Body of pancreas (tissue), 4 donors: ENCODE measurements at regions not wholly inside any gene's neighbourhood (a gene's known extent, or its start where the extent isn't known, plus 50 kb on each side); places are given as distances from the start of the nearest gene placed in this dataset.

ENCODE experiments used
- CTCF ChIP-seq, 7 experiments: fragments of 450-650 bp in 4 of 7; fragments of 200-600 bp in 3 of 7; sonication (generic) in 3 of 7; IDR thresholded peaks; one replicate each; pipeline ENCODE4 v1.5.1; 2016 to 2019; ENCODE audit warnings: antibody characterized with exemption in 7 of 7
- POLR2A ChIP-seq, 3 donors: fragments of 450-650 bp; IDR thresholded peaks; one replicate each; pipeline ENCODE4 v1.6.1; 2016; ENCODE audit warnings: antibody characterized with exemption in 3 of 3, mild to moderate bottlenecking in 2 of 3

GRCh38 chr11:98828986-98829708 is 191.6 kb upstream of the CNTN5 start:
- TF ChIP-seq CTCF (IDR thresholded peaks at IDR 0.05): no peak
- no peak for TF ChIP-seq POLR2A (IDR thresholded peaks at IDR 0.05)
